WTC11 (cell line): ENCODE measurements at regions not wholly inside any gene's neighbourhood (a gene's known extent, or its start where the extent isn't known, plus 50 kb on each side); places are given as distances from the start of the nearest gene placed in this dataset.

Experiments used
- ATAC-seq: fragments of 200-7000 bp; cut with Tn5 transposase; 2 replicates; pipeline ENCODE4 v1.10.0; 2021; ENCODE audit warnings: mild to moderate bottlenecking, moderate library complexity
- CTCF ChIA-PET: fragments of 300-600 bp; sonication (Branson Sonifier 250); formaldehyde crosslinking; loops from one replicate; lab custom pipeline; 2021; ENCODE audit warnings: antibody characterized with exemption; lab: Charles Lee
- POLR2A ChIA-PET: fragments of 350-600 bp; sonication (Branson Sonifier 250); formaldehyde crosslinking; loops from one replicate; lab custom pipeline; 2021; ENCODE audit warnings: antibody characterized with exemption; lab: Charles Lee
- DNase-seq: peaks from one replicate; pipeline ENCODE4 v3.0.0; 2021; ENCODE audit warnings: low spot score
- H3K27ac Mint-ChIP-seq: 2 replicates; pipeline ENCODE4 v1.8.0; 2021; ENCODE audit warnings: mixed read lengths
- H3K27me3 Mint-ChIP-seq: 2 replicates; pipeline ENCODE4 v1.8.0; 2021; ENCODE audit warnings: low read depth, mild to moderate bottlenecking, moderate library complexity, mixed read lengths
- H3K36me3 Mint-ChIP-seq: 2 replicates; pipeline ENCODE4 v1.8.0; 2021; ENCODE audit warnings: mixed read lengths
- H3K4me1 Mint-ChIP-seq: 2 replicates; pipeline ENCODE4 v1.8.0; 2022; ENCODE audit warnings: mixed read lengths
- H3K4me3 Mint-ChIP-seq: 2 replicates; pipeline ENCODE4 v1.8.0; 2021; ENCODE audit warnings: mild to moderate bottlenecking, moderate library complexity, mixed read lengths
- H3K9me3 Mint-ChIP-seq: 2 replicates; pipeline ENCODE4 v1.8.0; 2021; ENCODE audit warnings: mixed read lengths
- ATF6 ChIP-seq: sonication (generic); formaldehyde crosslinking; IDR thresholded peaks from 2 replicates; pipeline ENCODE4 v1.8.1; 2023; ENCODE audit warnings: mild to moderate bottlenecking, missing genetic modification reagents
- CDX4 ChIP-seq: fragments of 250-450 bp; sonication (Bioruptor Pico); IDR thresholded peaks from 2 replicates; pipeline ENCODE4 v1.9.0; 2021; ENCODE audit warnings: moderate library complexity, mild to moderate bottlenecking, inconsistent platforms, borderline replicate concordance
- CREB1 ChIP-seq: sonication (generic); formaldehyde crosslinking; IDR thresholded peaks from 2 replicates; pipeline ENCODE4 v1.8.0; 2023; ENCODE audit warnings: mild to moderate bottlenecking, missing genetic modification reagents
- E2F1 ChIP-seq: sonication (generic); formaldehyde crosslinking; IDR thresholded peaks from 2 replicates; pipeline ENCODE4 v1.8.0; 2022; ENCODE audit warnings: mild to moderate bottlenecking, missing genetic modification reagents
- ELF4 ChIP-seq: sonication (generic); formaldehyde crosslinking; IDR thresholded peaks from 2 replicates; pipeline ENCODE4 v1.8.1; 2022; ENCODE audit warnings: low read depth, mild to moderate bottlenecking, moderate library complexity, missing genetic modification reagents
- FOXK1 ChIP-seq: sonication (generic); formaldehyde crosslinking; IDR thresholded peaks from 2 replicates; pipeline ENCODE4 v1.8.0; 2022; ENCODE audit warnings: mild to moderate bottlenecking, moderate library complexity, missing genetic modification reagents
- FOXP4 ChIP-seq: sonication (generic); formaldehyde crosslinking; IDR thresholded peaks from 2 replicates; pipeline ENCODE4 v1.8.0; 2022; ENCODE audit warnings: mild to moderate bottlenecking, missing genetic modification reagents
- HMGA2 ChIP-seq: fragments of 250-450 bp; sonication (Bioruptor Pico); IDR thresholded peaks from 2 replicates; pipeline ENCODE4 v1.4.0; 2021; ENCODE audit warnings: mild to moderate bottlenecking, moderate library complexity
- MLX ChIP-seq: sonication (generic); formaldehyde crosslinking; IDR thresholded peaks from 2 replicates; pipeline ENCODE4 v1.8.1; 2023; ENCODE audit warnings: mild to moderate bottlenecking, missing genetic modification reagents, moderate library complexity
- SMAD3 ChIP-seq: sonication (generic); formaldehyde crosslinking; IDR thresholded peaks from 2 replicates; pipeline ENCODE4 v1.8.0; 2022; ENCODE audit warnings: missing genetic modification reagents, mild to moderate bottlenecking, borderline replicate concordance
- STAT6 ChIP-seq: sonication (generic); formaldehyde crosslinking; conservative IDR thresholded peaks from 2 replicates; pipeline ENCODE4 v1.8.1; 2023; ENCODE audit warnings: mild to moderate bottlenecking, low read depth, missing genetic modification reagents, moderate library complexity
- TCF7 ChIP-seq: sonication (generic); formaldehyde crosslinking; IDR thresholded peaks from 2 replicates; pipeline ENCODE4 v1.8.0; 2022; ENCODE audit warnings: mild to moderate bottlenecking, low read depth, missing genetic modification reagents, moderate library complexity
- TEAD4 ChIP-seq: sonication (generic); formaldehyde crosslinking; IDR thresholded peaks from 2 replicates; pipeline ENCODE4 v1.8.0; 2022; ENCODE audit warnings: mild to moderate bottlenecking, missing genetic modification reagents
- ZBTB43 ChIP-seq: sonication (generic); formaldehyde crosslinking; IDR thresholded peaks from 2 replicates; pipeline ENCODE4 v1.8.1; 2023; ENCODE audit warnings: mild to moderate bottlenecking, missing genetic modification reagents
- ZNF232 ChIP-seq: sonication (generic); formaldehyde crosslinking; IDR thresholded peaks from 2 replicates; pipeline ENCODE4 v1.8.0; 2022; ENCODE audit warnings: mild to moderate bottlenecking, missing genetic modification reagents
- ZNF512 ChIP-seq: sonication (generic); formaldehyde crosslinking; IDR thresholded peaks from 2 replicates; pipeline ENCODE4 v1.8.1; 2022; ENCODE audit warnings: missing genetic modification reagents, borderline replicate concordance

GRCh38 chr10:128901236-128901635, 565.8 kb upstream of the MGMT start (continued):
- no peak for TF ChIP-seq ATF6 (CRISPR knock-in tag)
- TF ChIP-seq TCF7 (CRISPR knock-in tag): no peak
- no peak for TF ChIP-seq ZNF232 (CRISPR knock-in tag)
- no peak for TF ChIP-seq ELF4 (CRISPR knock-in tag)

GRCh38 chr10:128902031-128902710, 564.9 kb upstream of the MGMT start:
- Mint-ChIP-seq H3K36me3 (no peaks in the 10 kb centered on the region), H3K9me3 (peaks cover 9% of the 10 kb centered on the region; the same call in 1 of the 2 replicates)
- ATAC-seq (no peak), DNase-seq (no peak)
- POLR2A ChIA-PET: no interaction called here
- TF ChIP-seq SMAD3 (CRISPR knock-in tag) (no peak), FOXK1 (no peak), FOXP4 (CRISPR knock-in tag) (no peak), MLX (no peak), HMGA2 (CRISPR knock-in tag) (no peak)
- TF ChIP-seq, all 79 proteins: peak for 0
- Mint-ChIP-seq H3K27me3 (no peaks in the 10 kb centered on the region), H3K4me3 (no peak overlapping the region), H3K27ac (no peak overlapping the region), H3K4me1 (peaks cover 5% of the 10 kb centered on the region)
- CTCF ChIA-PET: no interaction called here

GRCh38 chr10:128907155-128907941, 559.7 kb upstream of the MGMT start:
- ATAC-seq (no peak), DNase-seq (no peak)
- Mint-ChIP-seq H3K27ac (no peak overlapping the region), H3K27me3 (no peaks in the 10 kb centered on the region), H3K4me3 (no peak overlapping the region), H3K9me3 (peaks cover 9% of the 10 kb centered on the region; the same call in 1 of the 2 replicates), H3K4me1 (peaks cover 14% of the 10 kb centered on the region), H3K36me3 (no peaks in the 10 kb centered on the region)
- CTCF ChIA-PET: no interaction called here
- POLR2A ChIA-PET: no interaction called here
- TF ChIP-seq CREB1 (CRISPR knock-in tag) (no peak), ZBTB43 (CRISPR knock-in tag) (no peak), E2F1 (CRISPR knock-in tag) (no peak), TEAD4 (CRISPR knock-in tag) (no peak), MLX (no peak), STAT6 (CRISPR knock-in tag) (no peak), ZNF512 (CRISPR knock-in tag) (no peak), CDX4 (CRISPR knock-in tag) (no peak)
